AG08396 (cell line): ENCODE measurements at regions not wholly inside any gene's neighbourhood (a gene's known extent, or its start where the extent isn't known, plus 50 kb on each side); places are given as distances from the start of the nearest gene placed in this dataset.
"Not testable (repeated sequence)": the region's sequence is repeated elsewhere in the genome, so short reads cannot be mapped to it uniquely, and the experiment has no call there.

Source experiments
- DNase-seq: peaks from one replicate; pipeline ENCODE4 v3.0.0; 2012; ENCODE audit warnings: low spot score, mixed read lengths

DNA sequence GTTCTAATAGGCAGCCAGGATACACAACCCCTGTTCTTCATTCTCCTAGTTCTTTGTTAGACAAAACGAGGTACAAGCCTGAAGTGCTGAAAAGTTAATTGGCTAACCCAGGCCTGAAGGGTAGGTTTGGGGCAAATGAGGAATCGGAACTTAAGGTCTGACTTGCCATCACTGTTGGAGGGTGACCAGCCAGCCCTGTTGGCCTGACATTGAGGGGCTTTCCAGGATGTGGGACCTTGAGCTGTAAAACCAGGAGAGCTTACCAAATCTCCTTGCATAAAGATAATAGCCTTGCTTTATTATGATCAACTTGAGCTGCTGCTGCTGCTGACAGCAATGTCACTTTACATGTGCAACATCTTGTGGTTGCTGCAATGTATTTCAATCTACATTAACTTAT, 256.0 kb downstream of the VAPA start:
- no peak for DNase-seq

GRCh38 chr18:10170375-10170774, 256.6 kb downstream of the VAPA start:
- DNase-seq, result no peak

DNA sequence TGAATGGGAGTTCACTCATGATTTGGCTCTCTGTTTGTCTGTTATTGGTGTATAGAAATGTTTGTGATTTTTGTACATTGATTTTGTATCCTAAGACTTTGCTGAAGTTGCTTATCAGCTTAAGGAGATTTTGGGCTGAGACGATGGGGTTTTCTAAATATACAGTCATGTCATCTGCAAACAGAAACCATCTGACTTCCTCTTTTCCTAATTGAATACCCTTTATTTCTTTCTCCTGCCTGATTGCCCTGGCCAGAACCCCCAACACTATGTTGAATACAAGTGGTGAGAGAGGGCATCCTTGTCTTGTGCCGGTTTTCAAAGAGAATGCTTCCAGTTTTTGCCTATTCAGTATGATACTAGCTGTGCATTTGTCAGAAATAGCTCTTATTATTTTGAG, 261.5 kb downstream of the VAPA start:
- not testable (repeated sequence) for DNase-seq

GRCh38 chr18:10179326-10179725, 265.5 kb downstream of the VAPA start:
- DNase-seq, result not testable (repeated sequence)

DNA sequence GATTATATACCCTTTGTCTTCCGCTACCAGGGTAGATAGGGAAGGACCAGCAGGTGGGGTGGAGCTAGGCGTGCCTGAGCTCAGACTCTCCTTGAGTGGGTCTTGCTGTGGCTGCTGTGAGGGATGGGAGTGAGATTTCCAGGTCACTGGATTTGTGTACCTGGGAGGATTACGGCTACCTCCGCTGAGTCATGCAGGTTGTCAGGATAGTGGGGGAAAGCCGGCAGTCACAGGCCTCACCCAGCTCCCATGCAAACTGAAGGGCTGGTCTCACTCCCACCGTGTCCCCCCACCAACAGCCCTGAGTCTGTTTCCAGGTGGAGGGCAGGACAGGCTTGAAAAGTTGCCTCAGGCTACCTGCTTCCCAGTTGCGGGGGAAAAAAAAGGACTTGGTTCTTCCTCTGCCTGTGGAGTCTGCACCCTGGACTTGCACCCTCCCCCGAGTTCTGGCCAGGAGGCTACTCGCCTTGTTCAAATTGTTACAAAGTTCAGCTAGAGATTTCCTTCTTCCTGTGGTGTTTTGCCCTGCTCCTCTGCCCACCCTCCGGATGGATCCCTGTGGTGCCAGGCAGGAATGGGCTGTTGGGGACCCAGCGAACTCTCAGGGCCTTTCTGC, 268.3 kb downstream of the VAPA start:
- DNase-seq, result no peak

GRCh38 chr18:10184776-10185175, 269.7 kb upstream of the APCDD1 start:
- no peak for DNase-seq

- DNase-seq, result no peak
Observed at GRCh38 chr18:10188971-10189810, 265.2 kb upstream of the APCDD1 start.

DNA sequence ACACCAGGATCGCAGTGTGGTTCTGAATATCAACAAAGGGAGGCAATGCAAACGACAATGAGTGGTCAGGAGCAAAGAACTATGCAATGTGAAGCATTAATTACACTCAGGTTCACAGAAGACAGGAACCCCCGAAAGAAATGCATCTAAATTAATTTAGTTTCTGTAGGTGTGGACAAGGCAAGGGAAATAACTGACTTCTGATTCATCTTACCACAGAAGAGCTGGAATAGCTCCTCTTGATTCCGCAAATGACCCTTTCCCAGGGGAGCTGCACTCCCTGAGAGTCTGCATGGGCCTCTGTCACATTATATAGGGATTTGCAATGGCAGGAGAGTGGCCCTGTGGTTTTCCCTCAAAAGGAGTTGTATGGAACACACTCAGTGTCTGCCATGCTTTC, 263.9 kb upstream of the APCDD1 start:
- no peak for DNase-seq

- no peak for DNase-seq
Observed at GRCh38 chr18:10193444-10193843, 261.0 kb upstream of the APCDD1 start.

DNA sequence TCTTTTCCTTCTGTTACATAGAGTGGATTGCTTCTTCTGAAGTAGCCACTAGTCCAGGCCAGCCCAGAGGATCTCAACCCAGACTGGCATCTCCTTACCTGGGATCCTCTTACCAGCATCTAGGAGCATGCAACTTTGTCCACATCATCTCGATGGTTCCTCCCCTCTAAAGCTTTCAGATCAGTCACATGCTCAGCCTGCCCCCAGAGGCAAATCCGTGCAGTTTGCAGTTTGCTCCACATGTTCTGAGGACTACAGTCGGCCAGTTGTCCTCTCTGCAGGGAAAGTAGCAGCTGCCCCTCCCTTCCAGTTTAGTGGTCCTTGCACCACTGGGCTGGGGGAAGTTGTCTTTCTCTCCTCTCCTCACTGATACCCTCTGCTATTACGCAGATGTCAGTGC, 259.8 kb upstream of the APCDD1 start:
- no peak for DNase-seq

DNA sequence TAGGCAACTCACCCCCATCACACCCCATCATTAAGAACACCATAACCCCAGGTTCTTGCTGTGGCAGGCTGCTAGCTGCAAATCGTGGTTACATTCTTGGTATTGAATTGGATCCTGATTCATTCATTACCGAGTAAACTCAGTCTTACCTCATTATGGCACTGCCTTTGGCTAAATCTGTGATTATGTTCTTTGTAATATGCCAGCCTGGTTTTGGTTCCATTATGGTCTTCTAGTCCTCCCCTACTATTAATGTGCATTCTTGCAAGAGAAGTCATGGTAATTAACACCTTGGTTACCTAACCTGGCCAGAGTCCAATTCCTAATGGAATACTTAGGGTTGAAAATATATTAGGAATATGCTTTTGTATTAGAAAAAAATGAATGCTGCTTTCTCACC, 258.9 kb upstream of the APCDD1 start:
- no peak for DNase-seq

GRCh38 chr18:10197097-10197496, 257.3 kb upstream of the APCDD1 start:
- no peak for DNase-seq

DNA sequence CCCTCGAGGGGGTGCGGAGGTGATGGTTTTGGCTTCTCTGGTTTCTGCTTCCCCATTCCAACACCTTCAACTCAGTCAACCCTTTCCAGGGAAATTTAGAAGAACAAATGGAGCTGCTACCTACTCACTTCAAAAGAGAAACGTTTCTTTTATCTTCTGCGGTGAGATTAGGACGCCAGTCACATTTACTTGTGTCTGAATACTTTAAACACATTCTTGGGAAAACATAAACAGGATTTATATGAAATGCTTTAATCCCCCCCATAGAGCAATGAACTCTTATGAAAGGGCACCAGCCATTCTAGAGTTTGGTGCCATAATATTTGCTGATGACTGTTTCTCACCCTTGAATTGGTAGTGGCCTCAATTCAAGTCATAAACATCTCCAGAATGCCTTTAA, 253.2 kb upstream of the APCDD1 start:
- DNase-seq, result no peak

GRCh38 chr18:10201659-10202058, 252.8 kb upstream of the APCDD1 start:
- no peak for DNase-seq

GRCh38 chr18:10202845-10203321, 251.6 kb upstream of the APCDD1 start:
- no peak for DNase-seq

- no peak for DNase-seq
Observed at GRCh38 chr18:10205151-10205550, 249.3 kb upstream of the APCDD1 start.

DNA sequence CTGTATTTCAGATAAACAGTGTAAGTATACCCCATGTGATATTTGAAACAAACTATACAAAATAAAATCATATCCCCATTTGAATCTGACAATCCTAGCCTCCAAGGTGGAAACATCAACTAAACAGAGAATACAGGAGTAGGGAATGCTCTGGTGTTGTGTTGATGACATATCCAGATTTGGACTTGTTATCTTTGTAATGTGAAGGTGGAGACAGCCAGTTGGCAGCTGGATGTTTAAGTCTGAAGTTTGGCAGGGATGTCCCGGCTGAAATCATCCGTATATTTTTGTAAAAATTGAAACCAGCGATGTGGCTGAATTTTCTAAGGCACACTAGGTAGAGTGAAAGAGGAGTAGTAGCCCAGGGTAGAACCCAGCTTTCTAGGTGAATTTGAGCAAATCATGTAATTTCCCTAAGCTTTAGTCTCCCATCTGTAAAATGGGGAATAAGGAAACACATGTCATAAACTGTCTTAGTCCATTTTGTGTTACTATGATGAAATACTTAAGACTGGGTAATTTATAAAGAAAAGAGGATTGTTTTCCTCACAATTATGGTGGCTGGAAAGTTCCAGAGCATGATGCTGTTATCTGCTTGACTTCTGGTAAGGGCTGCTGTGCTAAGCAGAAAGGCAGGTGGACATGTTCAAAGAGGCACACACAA, 246.6 kb upstream of the APCDD1 start:
- no peak for DNase-seq

DNA sequence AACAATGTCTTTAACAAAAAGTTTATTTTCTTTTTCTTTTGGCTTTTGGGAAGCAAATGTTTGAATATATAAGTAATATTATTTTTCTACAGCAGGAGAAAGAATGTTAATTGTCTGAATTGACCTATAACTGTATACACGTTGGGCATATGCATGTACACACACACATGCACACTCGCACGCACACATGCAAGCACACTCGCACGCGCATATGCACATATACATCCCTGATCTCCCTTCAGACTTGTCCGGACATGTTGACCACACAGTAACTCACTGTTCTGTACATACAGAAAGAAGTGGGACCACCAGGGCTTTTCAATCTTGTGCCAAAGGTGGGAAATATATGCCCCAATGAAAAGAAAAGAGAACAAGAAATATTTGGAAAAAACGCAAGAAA, 245.1 kb upstream of the APCDD1 start:
- DNase-seq, result no peak

DNA sequence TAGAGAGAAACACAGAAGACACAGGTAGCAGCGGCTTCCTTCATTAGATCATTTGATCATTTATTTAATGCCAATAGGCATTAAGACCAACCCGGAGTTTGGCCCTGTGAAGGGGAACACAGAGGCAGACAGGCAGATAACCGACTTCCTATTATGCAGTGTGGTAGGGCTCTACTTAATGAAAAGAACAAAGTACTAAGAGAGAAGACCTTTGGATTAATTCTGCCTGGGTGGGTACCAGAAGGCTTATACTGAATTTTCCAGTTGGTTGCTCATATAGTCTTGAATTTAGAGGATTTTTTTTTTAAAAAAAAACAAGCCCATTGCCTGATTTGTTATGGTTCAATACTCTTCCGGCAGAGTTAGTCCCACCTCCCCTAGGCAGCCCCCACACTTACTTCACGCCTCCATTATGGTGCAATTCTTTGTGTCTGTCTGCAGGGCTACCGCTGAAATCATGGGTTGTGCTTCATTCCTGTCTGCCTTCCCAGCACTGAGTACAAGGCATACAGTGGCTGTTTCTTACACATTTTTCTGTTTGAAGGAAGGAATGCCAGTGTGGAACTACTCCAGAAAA, 244.3 kb upstream of the APCDD1 start:
- no peak for DNase-seq

DNA sequence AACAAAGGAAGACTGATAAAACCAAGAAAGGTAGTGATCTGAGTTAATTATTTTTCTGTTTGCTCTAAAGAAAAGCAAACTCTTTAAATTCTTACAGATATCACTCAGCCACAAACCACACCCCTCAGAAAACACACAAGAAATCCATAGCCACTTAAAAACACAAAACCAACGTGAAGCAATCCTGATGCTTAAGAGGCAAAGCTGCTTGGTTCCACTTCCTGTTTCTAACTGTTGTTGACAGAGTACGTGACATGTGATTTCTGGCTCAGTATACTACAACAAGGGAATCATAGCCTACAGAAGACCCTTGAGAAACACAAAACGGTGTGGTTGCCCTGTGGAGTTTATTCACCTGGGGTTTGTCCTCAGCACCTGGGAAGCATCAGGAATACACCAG, 240.9 kb upstream of the APCDD1 start:
- no peak for DNase-seq

- no peak for DNase-seq
Observed at GRCh38 chr18:10215446-10215845, 239.0 kb upstream of the APCDD1 start.

DNA sequence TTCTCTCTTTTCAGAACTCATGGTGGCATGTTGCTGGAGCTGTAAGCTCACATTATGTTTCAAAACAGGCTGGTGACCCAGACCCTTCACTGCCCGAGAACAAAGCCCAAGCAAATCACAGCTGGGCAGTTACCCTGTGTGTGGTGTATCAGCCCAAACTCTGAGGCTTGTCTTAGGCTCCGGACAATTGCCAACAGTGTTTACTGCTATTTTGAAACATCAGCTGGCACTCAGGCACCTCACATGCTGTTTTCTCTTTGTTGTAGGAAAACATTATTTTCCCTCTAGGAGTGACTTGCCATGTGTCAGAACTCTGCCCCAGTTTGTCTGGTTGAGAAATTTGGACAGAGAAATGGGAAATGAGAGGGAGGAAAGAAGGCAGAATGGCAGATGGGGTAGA, 237.6 kb upstream of the APCDD1 start:
- DNase-seq, result no peak

DNA sequence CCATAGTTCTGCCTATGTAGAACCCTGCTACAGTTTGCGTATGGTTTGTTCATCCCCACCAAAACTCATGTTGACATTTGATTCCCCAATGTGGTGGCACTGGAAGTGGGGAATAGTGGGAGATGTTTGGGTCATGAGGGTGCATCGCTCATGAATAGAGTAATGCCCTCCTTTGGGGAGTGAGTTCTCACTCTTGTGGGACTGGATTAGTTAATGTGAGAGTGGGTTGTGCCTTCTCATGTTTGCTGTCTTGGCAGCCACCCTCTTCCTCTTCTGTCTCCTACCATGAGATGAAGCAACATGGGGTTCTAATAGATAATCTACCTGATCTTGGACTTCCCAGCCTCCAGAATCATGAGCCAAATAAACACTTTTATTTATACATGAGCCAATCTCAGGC, 237.2 kb upstream of the APCDD1 start:
- DNase-seq, result no peak
